ENCODE measurements at regions not wholly inside any gene's neighbourhood (a gene's known extent, or its start where the extent isn't known, plus 50 kb on each side); places are given as distances from the start of the nearest gene placed in this dataset.

- TF ChIP-seq AR (CRISPR knock-in tag; IDR thresholded peaks at IDR 0.05) = no peak
- no peak for TF ChIP-seq ZBTB21 (CRISPR knock-in tag; IDR thresholded peaks at IDR 0.05; ENCODE audit: borderline replicate concordance)
- TF ChIP-seq, protein P1, sequence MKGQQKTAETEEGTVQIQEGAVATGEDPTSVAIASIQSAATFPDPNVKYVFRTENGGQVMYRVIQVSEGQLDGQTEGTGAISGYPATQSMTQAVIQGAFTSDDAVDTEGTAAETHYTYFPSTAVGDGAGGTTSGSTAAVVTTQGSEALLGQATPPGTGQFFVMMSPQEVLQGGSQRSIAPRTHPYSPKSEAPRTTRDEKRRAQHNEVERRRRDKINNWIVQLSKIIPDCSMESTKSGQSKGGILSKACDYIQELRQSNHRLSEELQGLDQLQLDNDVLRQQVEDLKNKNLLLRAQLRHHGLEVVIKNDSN (CRISPR knock-in tag; IDR thresholded peaks at IDR 0.05) = no peak
- TF ChIP-seq IRF2 (CRISPR knock-in tag; IDR thresholded peaks at IDR 0.05; ENCODE audit: borderline replicate concordance, low read depth) = no peak
- no peak for TF ChIP-seq ZNF423 (CRISPR knock-in tag; IDR thresholded peaks at IDR 0.05)
- TF ChIP-seq SMAD4 (CRISPR knock-in tag; IDR thresholded peaks at IDR 0.05) = no peak
- no peak for TF ChIP-seq SP1 (CRISPR knock-in tag; conservative IDR thresholded peaks at IDR 0.05)
These were observed 281.5 kb upstream of the KLF3 start (continued) for GRCh38 chr4:38382520-38382919.

GRCh38 chr4:38383646-38384121, 280.3 kb upstream of the KLF3 start:
- peaks cover 7% of the 10 kb centered on the region for H3K9me3 Mint-ChIP-seq
- no peaks in the 10 kb centered on the region for H3K27me3 Mint-ChIP-seq (ENCODE audit: low read depth)
- no peak overlapping the region for H3K4me3 Mint-ChIP-seq
- ATAC-seq = no peak
- H3K36me3 Mint-ChIP-seq = peaks cover 3% of the 10 kb centered on the region
- ChIA-PET POLR2A (no interaction called here), CTCF (interaction anchor here (1.2 kb wide), 1 partner anchor 64 kb away, joined by 3 read pairs; no protein-coding TSS in a partner anchor)
- H3K4me1 Mint-ChIP-seq = peaks cover 9% of the 10 kb centered on the region
- TF ChIP-seq, protein P2, sequence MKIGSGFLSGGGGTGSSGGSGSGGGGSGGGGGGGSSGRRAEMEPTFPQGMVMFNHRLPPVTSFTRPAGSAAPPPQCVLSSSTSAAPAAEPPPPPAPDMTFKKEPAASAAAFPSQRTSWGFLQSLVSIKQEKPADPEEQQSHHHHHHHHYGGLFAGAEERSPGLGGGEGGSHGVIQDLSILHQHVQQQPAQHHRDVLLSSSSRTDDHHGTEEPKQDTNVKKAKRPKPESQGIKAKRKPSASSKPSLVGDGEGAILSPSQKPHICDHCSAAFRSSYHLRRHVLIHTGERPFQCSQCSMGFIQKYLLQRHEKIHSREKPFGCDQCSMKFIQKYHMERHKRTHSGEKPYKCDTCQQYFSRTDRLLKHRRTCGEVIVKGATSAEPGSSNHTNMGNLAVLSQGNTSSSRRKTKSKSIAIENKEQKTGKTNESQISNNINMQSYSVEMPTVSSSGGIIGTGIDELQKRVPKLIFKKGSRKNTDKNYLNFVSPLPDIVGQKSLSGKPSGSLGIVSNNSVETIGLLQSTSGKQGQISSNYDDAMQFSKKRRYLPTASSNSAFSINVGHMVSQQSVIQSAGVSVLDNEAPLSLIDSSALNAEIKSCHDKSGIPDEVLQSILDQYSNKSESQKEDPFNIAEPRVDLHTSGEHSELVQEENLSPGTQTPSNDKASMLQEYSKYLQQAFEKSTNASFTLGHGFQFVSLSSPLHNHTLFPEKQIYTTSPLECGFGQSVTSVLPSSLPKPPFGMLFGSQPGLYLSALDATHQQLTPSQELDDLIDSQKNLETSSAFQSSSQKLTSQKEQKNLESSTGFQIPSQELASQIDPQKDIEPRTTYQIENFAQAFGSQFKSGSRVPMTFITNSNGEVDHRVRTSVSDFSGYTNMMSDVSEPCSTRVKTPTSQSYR (CRISPR knock-in tag; IDR thresholded peaks at IDR 0.05) = no peak
- TF ChIP-seq TEAD1 (CRISPR knock-in tag; IDR thresholded peaks at IDR 0.05) (no peak), ETV6 (CRISPR knock-in tag; IDR thresholded peaks at IDR 0.05) (no peak), FOXK1 (CRISPR knock-in tag; IDR thresholded peaks at IDR 0.05) (no peak), HMGXB4 (CRISPR knock-in tag; IDR thresholded peaks at IDR 0.05) (no peak), JAZF1 (CRISPR knock-in tag; IDR thresholded peaks at IDR 0.05) (no peak), ESRRA (CRISPR knock-in tag; IDR thresholded peaks at IDR 0.05; ENCODE audit: borderline replicate concordance) (no peak), ELF4 (CRISPR knock-in tag; IDR thresholded peaks at IDR 0.05; ENCODE audit: low read depth) (no peak), HMGA2 (CRISPR knock-in tag; IDR thresholded peaks at IDR 0.05) (no peak), RELA (CRISPR knock-in tag; IDR thresholded peaks at IDR 0.05; ENCODE audit: borderline replicate concordance) (no peak), EMX1 (CRISPR knock-in tag; IDR thresholded peaks at IDR 0.05) (no peak), MYBL2 (CRISPR knock-in tag; IDR thresholded peaks at IDR 0.05) (no peak), ZNF232 (CRISPR knock-in tag; IDR thresholded peaks at IDR 0.05) (no peak), ERG (CRISPR knock-in tag; IDR thresholded peaks at IDR 0.05) (no peak), FOXP1 (CRISPR knock-in tag; IDR thresholded peaks at IDR 0.05; ENCODE audit: borderline replicate concordance) (no peak), NFYB (CRISPR knock-in tag; conservative IDR thresholded peaks at IDR 0.05; ENCODE audit: low read depth) (no peak), IRF2 (CRISPR knock-in tag; IDR thresholded peaks at IDR 0.05; ENCODE audit: borderline replicate concordance, low read depth) (no peak)
- TF ChIP-seq, protein P1 (CRISPR knock-in tag; IDR thresholded peaks at IDR 0.05) = no peak
- TF ChIP-seq, protein P3, sequence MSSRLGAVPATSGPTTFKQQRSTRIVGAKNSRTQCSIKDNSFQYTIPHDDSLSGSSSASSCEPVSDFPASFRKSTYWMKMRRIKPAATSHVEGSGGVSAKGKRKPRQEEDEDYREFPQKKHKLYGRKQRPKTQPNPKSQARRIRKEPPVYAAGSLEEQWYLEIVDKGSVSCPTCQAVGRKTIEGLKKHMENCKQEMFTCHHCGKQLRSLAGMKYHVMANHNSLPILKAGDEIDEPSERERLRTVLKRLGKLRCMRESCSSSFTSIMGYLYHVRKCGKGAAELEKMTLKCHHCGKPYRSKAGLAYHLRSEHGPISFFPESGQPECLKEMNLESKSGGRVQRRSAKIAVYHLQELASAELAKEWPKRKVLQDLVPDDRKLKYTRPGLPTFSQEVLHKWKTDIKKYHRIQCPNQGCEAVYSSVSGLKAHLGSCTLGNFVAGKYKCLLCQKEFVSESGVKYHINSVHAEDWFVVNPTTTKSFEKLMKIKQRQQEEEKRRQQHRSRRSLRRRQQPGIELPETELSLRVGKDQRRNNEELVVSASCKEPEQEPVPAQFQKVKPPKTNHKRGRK (CRISPR knock-in tag; IDR thresholded peaks at IDR 0.05; ENCODE audit: borderline replicate concordance) = no peak
- TF ChIP-seq, protein P4, sequence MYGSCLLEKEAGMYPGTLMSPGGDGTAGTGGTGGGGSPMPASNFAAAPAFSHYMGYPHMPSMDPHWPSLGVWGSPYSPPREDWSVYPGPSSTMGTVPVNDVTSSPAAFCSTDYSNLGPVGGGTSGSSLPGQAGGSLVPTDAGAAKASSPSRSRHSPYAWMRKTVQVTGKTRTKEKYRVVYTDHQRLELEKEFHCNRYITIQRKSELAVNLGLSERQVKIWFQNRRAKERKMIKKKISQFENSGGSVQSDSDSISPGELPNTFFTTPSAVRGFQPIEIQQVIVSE (CRISPR knock-in tag; IDR thresholded peaks at IDR 0.05; ENCODE audit: borderline replicate concordance) = no peak
- DNase-seq (ENCODE audit: low spot score) = no peak
- H3K27ac Mint-ChIP-seq = no peak overlapping the region
